Upper lobe of left lung (tissue), 6 donors: ENCODE measurements at regions not wholly inside any gene's neighbourhood (a gene's known extent, or its start where the extent isn't known, plus 50 kb on each side); places are given as distances from the start of the nearest gene placed in this dataset.
A peak's percentile ranks its signal among the peaks of the same experiment; 100 is the strongest.
"Not testable (repeated sequence)": the region's sequence is repeated elsewhere in the genome, so short reads cannot be mapped to it uniquely, and the experiment has no call there.

Experiments used
- ATAC-seq, 2 donors: fragments of 200-7000 bp; cut with Tn5 transposase; one replicate each; pipeline ENCODE4 v1.9.1; 2022; ENCODE audit warnings: mild to moderate bottlenecking in 2 of 2, moderate library complexity in 2 of 2; ENCODE audit not compliant: low FRiP score in 2 of 2
- DNase-seq, 2 donors: peaks; one replicate each; pipeline ENCODE4 v3.0.0-alpha.2; 2019 to 2020
- H3K27ac ChIP-seq, 4 donors: fragments of 200-600 bp; sonication (generic); one replicate each; pipeline ENCODE4 v1.5.1; 2016 to 2019
- H3K27me3 ChIP-seq, 4 donors: fragments of 200-600 bp; sonication (generic); one replicate each; pipeline ENCODE4 v1.5.1; 2017 to 2019
- H3K36me3 ChIP-seq, 4 donors: fragments of 200-600 bp; sonication (generic); one replicate each; pipeline ENCODE4 v1.5.1; 2016 to 2019
- H3K4me1 ChIP-seq, 4 donors: fragments of 200-600 bp; sonication (generic); one replicate each; pipeline ENCODE4 v1.5.1; 2018 to 2019
- H3K4me3 ChIP-seq, 4 donors: fragments of 200-600 bp; sonication (generic); one replicate each; pipeline ENCODE4 v1.5.1; 2017 to 2019; ENCODE audit warnings: mild to moderate bottlenecking in 2 of 4, moderate library complexity in 1 of 4
- H3K9me3 ChIP-seq, 4 donors: fragments of 200-600 bp; sonication (generic); one replicate each; pipeline ENCODE4 v1.5.1; 2018 to 2019
- CTCF ChIP-seq, 6 experiments: fragments of 450-650 bp in 4 of 6; fragments of 200-600 bp in 2 of 6; sonication (generic) in 2 of 6; IDR thresholded peaks; one replicate each; pipeline ENCODE4 v1.5.1; 2016 to 2019; ENCODE audit warnings: antibody characterized with exemption in 6 of 6
- EP300 ChIP-seq, 4 donors: sonication (generic); formaldehyde crosslinking; IDR thresholded peaks; one replicate each; pipeline ENCODE4 v1.5.1; 2017; ENCODE audit warnings: antibody characterized with exemption in 4 of 4, control low read depth in 2 of 4
- POLR2A ChIP-seq, 4 donors: fragments of 450-650 bp; IDR thresholded peaks; one replicate each; pipeline ENCODE4 v1.5.1; 2016 to 2017; ENCODE audit warnings: antibody characterized with exemption in 4 of 4, mild to moderate bottlenecking in 2 of 4
- POLR2AphosphoS5 ChIP-seq, 2 donors: sonication (generic); formaldehyde crosslinking; IDR thresholded peaks; one replicate each; pipeline ENCODE4 v1.5.1; 2017; ENCODE audit warnings: antibody characterized with exemption in 2 of 2
- WGBS, 2 donors: methylation state at CpG; one replicate each; pipeline ENCODE4 v1.1.5; 2017 to 2018; 5-methylcytosine and 5-hydroxymethylcytosine counted together
- donor health status: DM: no; HTN: no; CAD: no; lungs with moderate emphysema.
- donor health status: DM: no; HTN: yes; CAD: no; lungs with severe emphysema.

DNA sequence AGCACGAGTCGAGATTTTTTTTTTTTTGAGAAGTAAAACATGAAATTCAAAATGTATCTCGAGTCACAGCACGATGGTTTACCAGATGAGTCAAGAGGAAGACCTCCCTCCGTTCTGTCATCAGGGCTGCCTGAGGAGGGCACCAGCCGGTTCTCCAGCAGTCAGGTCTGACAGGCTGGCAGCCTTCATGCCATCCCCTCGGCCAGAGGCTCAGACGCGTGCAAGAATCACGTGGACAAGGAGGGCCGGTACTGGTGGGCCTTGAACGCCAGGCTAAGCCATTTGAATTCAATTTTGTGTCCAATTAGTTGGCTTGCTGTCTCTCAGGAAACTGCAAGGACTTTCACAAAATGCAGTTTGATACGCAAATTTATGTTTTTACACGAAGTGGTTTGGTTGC lies 1412.2 kb downstream of the BRD1 start:
- DNase-seq (no peak), ATAC-seq (no peak)
- Histone ChIP-seq H3K27ac (no peak overlapping the region), H3K36me3 (no peaks in the 10 kb centered on the region), H3K4me3 (no peak overlapping the region), H3K9me3 (no peaks in the 10 kb centered on the region), H3K4me1 (no peaks in the 10 kb centered on the region), H3K27me3 (no peaks in the 10 kb centered on the region)
- 77 to 81% methylated on average over 13 to 14 of the region's 14 CpGs for WGBS, 2 donors
- TF ChIP-seq EP300 (IDR thresholded peaks at IDR 0.05) (no peak), CTCF (IDR thresholded peaks at IDR 0.05) (no peak), POLR2A (IDR thresholded peaks at IDR 0.05) (no peak), POLR2AphosphoS5 (IDR thresholded peaks at IDR 0.05) (no peak)

DNA sequence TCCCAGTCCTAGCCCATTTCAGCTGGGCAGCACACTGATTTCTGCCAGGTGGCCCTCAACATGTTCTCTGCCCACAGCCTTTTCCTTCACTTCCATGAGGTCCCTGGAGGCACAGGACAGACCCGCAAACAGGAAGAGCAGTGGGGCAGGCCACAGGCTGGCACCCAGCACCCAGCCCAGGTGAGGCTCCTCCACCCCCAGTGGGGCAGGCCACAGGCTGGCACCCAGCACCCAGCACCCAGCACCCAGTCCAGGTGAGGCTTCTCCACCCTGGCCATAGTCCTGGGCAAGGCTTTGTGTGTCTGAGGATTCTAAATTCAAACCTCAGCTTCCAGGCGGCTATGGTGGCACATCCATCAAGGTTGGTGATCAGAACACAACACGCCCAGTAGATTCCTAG lies 1413.0 kb downstream of the BRD1 start:
- ATAC-seq (peak in 1 of 2 donors; percentile 46), DNase-seq (no peak)
- no peaks in the 10 kb centered on the region for H3K27me3 ChIP-seq
- H3K4me1 ChIP-seq: no peaks in the 10 kb centered on the region
- no peak overlapping the region for H3K4me3 ChIP-seq
- H3K36me3 ChIP-seq: no peaks in the 10 kb centered on the region
- no peak for TF ChIP-seq CTCF (IDR thresholded peaks at IDR 0.05)
- TF ChIP-seq EP300 (IDR thresholded peaks at IDR 0.05): no peak
- no peak for TF ChIP-seq POLR2AphosphoS5 (IDR thresholded peaks at IDR 0.05)
- TF ChIP-seq POLR2A (IDR thresholded peaks at IDR 0.05): no peak
- no peak overlapping the region for H3K27ac ChIP-seq
- 90 to 92% methylated on average over 2 to 3 of the region's 3 CpGs for WGBS, 2 donors
- H3K9me3 ChIP-seq: no peaks in the 10 kb centered on the region

GRCh38 chr22:48412931-48413330 lies 1414.7 kb downstream of the BRD1 start:
- H3K36me3 ChIP-seq, H3K4me3 ChIP-seq, ATAC-seq, H3K4me1 ChIP-seq, H3K27me3 ChIP-seq, H3K27ac ChIP-seq, DNase-seq, H3K9me3 ChIP-seq: not testable (repeated sequence)
- 85 to 94% methylated on average over 17 of the region's 17 CpGs for WGBS, 2 donors

- 91 to 96% methylated on average over 5 of the region's 5 CpGs for WGBS, 2 donors
- Histone ChIP-seq H3K27ac (no peak overlapping the region), H3K4me1 (no peaks in the 10 kb centered on the region), H3K4me3 (no peak overlapping the region), H3K36me3 (no peaks in the 10 kb centered on the region), H3K27me3 (no peaks in the 10 kb centered on the region), H3K9me3 (no peaks in the 10 kb centered on the region)
- no peak for ATAC-seq
- DNase-seq: no peak
- no peak for TF ChIP-seq POLR2AphosphoS5 (IDR thresholded peaks at IDR 0.05)
- no peak for TF ChIP-seq CTCF (IDR thresholded peaks at IDR 0.05)
Measured at GRCh38 chr22:48410536-48410935, 1417.1 kb downstream of the BRD1 start.

- no peak for TF ChIP-seq CTCF (IDR thresholded peaks at IDR 0.05)
- TF ChIP-seq POLR2AphosphoS5 (IDR thresholded peaks at IDR 0.05): no peak
- TF ChIP-seq EP300 (IDR thresholded peaks at IDR 0.05): no peak
- no peak for TF ChIP-seq POLR2A (IDR thresholded peaks at IDR 0.05)
- Histone ChIP-seq H3K27me3 (no peaks in the 10 kb centered on the region), H3K4me3 (no peak overlapping the region), H3K4me1 (no peaks in the 10 kb centered on the region), H3K36me3 (no peaks in the 10 kb centered on the region), H3K27ac (no peak overlapping the region), H3K9me3 (no peaks in the 10 kb centered on the region)
- DNase-seq (no peak), ATAC-seq (no peak)
- 93 to 99% methylated on average over 8 of the region's 8 CpGs for WGBS, 2 donors
Measured at GRCh38 chr22:48407256-48407955, 1420.3 kb downstream of the BRD1 start.
